ENCODE measurements at regions not wholly inside any gene's neighbourhood (a gene's known extent, or its start where the extent isn't known, plus 50 kb on each side); places are given as distances from the start of the nearest gene placed in this dataset.

DNA sequence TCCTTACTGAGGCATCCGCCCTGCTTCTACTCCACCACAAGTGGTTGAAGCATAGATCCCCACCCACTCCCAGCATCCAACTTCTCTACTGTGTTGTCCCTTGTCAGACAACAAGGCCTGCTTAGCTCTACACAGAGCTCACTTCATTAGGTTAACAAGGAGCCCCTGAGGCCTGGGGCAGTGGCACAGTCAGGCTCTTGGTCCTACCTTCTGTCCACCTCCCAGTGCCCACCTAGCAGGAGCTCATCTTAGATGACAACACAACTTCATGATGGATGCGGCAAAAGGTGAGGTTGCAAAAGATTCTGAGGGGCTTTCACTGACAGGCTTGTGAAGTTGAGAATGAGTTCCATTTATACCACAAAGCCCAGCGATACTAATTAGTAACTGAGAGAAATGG is 432.0 kb upstream of the CDH5 start:
- TF ChIP-seq, protein P1, sequence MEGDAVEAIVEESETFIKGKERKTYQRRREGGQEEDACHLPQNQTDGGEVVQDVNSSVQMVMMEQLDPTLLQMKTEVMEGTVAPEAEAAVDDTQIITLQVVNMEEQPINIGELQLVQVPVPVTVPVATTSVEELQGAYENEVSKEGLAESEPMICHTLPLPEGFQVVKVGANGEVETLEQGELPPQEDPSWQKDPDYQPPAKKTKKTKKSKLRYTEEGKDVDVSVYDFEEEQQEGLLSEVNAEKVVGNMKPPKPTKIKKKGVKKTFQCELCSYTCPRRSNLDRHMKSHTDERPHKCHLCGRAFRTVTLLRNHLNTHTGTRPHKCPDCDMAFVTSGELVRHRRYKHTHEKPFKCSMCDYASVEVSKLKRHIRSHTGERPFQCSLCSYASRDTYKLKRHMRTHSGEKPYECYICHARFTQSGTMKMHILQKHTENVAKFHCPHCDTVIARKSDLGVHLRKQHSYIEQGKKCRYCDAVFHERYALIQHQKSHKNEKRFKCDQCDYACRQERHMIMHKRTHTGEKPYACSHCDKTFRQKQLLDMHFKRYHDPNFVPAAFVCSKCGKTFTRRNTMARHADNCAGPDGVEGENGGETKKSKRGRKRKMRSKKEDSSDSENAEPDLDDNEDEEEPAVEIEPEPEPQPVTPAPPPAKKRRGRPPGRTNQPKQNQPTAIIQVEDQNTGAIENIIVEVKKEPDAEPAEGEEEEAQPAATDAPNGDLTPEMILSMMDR (IDR thresholded peaks at IDR 0.05; ENCODE audit: low read depth, low read length, poor library complexity, severe bottlenecking), result no peak
- TF ChIP-seq EZH2phosphoT487 (IDR thresholded peaks at IDR 0.05; ENCODE audit: borderline replicate concordance, low read length), result no peak

Measured in DOHH2 (cell line).